HepG2 (cell line): ENCODE measurements at regions not wholly inside any gene's neighbourhood (a gene's known extent, or its start where the extent isn't known, plus 50 kb on each side); places are given as distances from the start of the nearest gene placed in this dataset.

Experiments
- ATAC-seq: fragments of 200-7000 bp; cut with Tn5 transposase; 3 replicates; pipeline ENCODE4 v1.9.1; 2020; ENCODE audit warnings: mild to moderate bottlenecking, moderate library complexity
- BruUV-seq: library from RNA; stranded (reverse); fragments of 400-500 nt; replicated peaks from 2 replicates; lab custom pipeline; 2021; lab: Mats Ljungman, UMichigan
- CTCF ChIA-PET: fragments of 300-600 bp; formaldehyde crosslinking; extraction: SDS; loops from one replicate; lab custom pipeline; 2021; ENCODE audit warnings: low total read pairs, inconsistent platforms, low intra/inter-chr PET ratio; lab: Yijun Ruan, JAX
- POLR2A ChIA-PET: fragments of 350-600 bp; sonication (Branson Sonifier 250); formaldehyde crosslinking; loops from one replicate; lab custom pipeline; 2020; ENCODE audit warnings: antibody characterized with exemption, inconsistent platforms; lab: Yijun Ruan, JAX
- DNase-seq: peaks from one replicate; pipeline ENCODE4 v3.0.0-alpha.2; 2015; ENCODE audit warnings: low spot score
- FAIRE-seq: peaks from 3 replicates; lab custom pipeline; 2011; peaks lifted over from hg19 to GRCh38; lab: Jason Lieb, UNC
- H2AFZ ChIP-seq: one replicate; pipeline ENCODE4 v1.6.1; 2011; ENCODE audit warnings: low read length, inconsistent platforms
- H3K27ac ChIP-seq: fragments of 300-600 bp; 3 replicates; pipeline ENCODE4 v1.8.0; 2011; ENCODE audit warnings: mixed run types, mild to moderate bottlenecking, mixed read lengths, low read length, inconsistent platforms; ENCODE audit not compliant: insufficient read depth; ENCODE audit errors: extremely low read length
- H3K27me3 ChIP-seq, 2 experiments: fragments of 200-600 bp in 1 of 2; 2 replicates in 1 of 2; 3 replicates in 1 of 2; pipeline versions ENCODE4 v1.6.0 to v1.8.0; 2011; ENCODE audit warnings: low read length in 2 of 2, mild to moderate bottlenecking in 2 of 2, moderate library complexity in 2 of 2, inconsistent platforms in 1 of 2; ENCODE audit not compliant: insufficient read depth in 2 of 2, control insufficient read depth in 1 of 2
- H3K36me3 ChIP-seq, 2 experiments: fragments of 200-600 bp in 1 of 2; replicated peaks in 1 of 2; 2 replicates in 1 of 2; 3 replicates in 1 of 2; pipeline versions ENCODE4 v1.5.1 to v1.8.0; 2011; ENCODE audit warnings: low read length in 2 of 2, inconsistent platforms in 1 of 2; ENCODE audit not compliant: insufficient read depth in 2 of 2, control insufficient read depth in 1 of 2
- H3K4me1 ChIP-seq: 2 replicates; pipeline ENCODE4 v1.5.1; 2012; ENCODE audit warnings: low read length, inconsistent platforms; ENCODE audit not compliant: insufficient read depth
- H3K4me2 ChIP-seq: 2 replicates; pipeline ENCODE4 v1.6.0; 2011; ENCODE audit warnings: low read depth, low read length, inconsistent platforms
- H3K4me3 ChIP-seq, 3 experiments: fragments of 200-600 bp in 1 of 3; sonication (generic), shearing (Covaris generic) in 1 of 3; replicated peaks in 1 of 3; 2 replicates each; pipeline ENCODE4 v1.5.1; 2011 to 2016; ENCODE audit warnings: low read length in 3 of 3, inconsistent platforms in 2 of 3, low read depth in 2 of 3, mild to moderate bottlenecking in 2 of 3, control low read depth in 1 of 3, mixed read lengths in 1 of 3; ENCODE audit not compliant: insufficient read depth in 1 of 3
- H3K79me2 ChIP-seq: one replicate; pipeline ENCODE4 v1.6.1; 2011; ENCODE audit warnings: low read length, inconsistent platforms; ENCODE audit not compliant: insufficient read depth
- H3K9ac ChIP-seq: 2 replicates; pipeline ENCODE4 v1.6.0; 2011; ENCODE audit warnings: mild to moderate bottlenecking, low read depth, low read length, inconsistent platforms; ENCODE audit not compliant: insufficient read depth
- H3K9me3 ChIP-seq: 2 replicates; pipeline ENCODE4 v1.5.1; 2012; ENCODE audit warnings: mild to moderate bottlenecking, low read length
- H4K20me1 ChIP-seq: 2 replicates; pipeline ENCODE4 v1.6.0; 2011; ENCODE audit warnings: inconsistent platforms, mild to moderate bottlenecking, low read length, moderate library complexity; ENCODE audit not compliant: insufficient read depth
- BHLHE40 ChIP-seq: IDR thresholded peaks from 2 replicates; pipeline ENCODE4 v1.6.1; 2011; ENCODE audit warnings: low read length, improper control_type of control experiment
- CBX1 ChIP-seq: IDR thresholded peaks from one replicate; pipeline ENCODE4 v1.6.1; 2016; ENCODE audit warnings: antibody characterized with exemption, low read depth
- FOSL2 ChIP-seq: sonication (generic); formaldehyde crosslinking; IDR thresholded peaks from 2 replicates; pipeline ENCODE4 v1.4.0; 2020; ENCODE audit warnings: missing genetic modification reagents
- HMGA1 ChIP-seq: sonication (generic); formaldehyde crosslinking; conservative IDR thresholded peaks from 2 replicates; pipeline ENCODE4 v1.4.0; 2020; ENCODE audit warnings: missing genetic modification reagents
- KDM4B ChIP-seq: sonication (generic); formaldehyde crosslinking; IDR thresholded peaks from 2 replicates; pipeline ENCODE4 v1.4.0; 2020; ENCODE audit warnings: missing genetic modification reagents
- MTA1 ChIP-seq: sonication (generic); formaldehyde crosslinking; IDR thresholded peaks from 2 replicates; pipeline ENCODE4 v1.4.0; 2020; ENCODE audit warnings: missing genetic modification reagents, mild to moderate bottlenecking, borderline replicate concordance
- MXD4 ChIP-seq: IDR thresholded peaks from 2 replicates; pipeline ENCODE4 v1.6.1; 2016; ENCODE audit warnings: mild to moderate bottlenecking, missing biosample characterization, missing genetic modification reagents
- NR2F2 ChIP-seq: IDR thresholded peaks from 2 replicates; pipeline ENCODE4 v1.6.1; 2012; ENCODE audit warnings: low read depth, inconsistent platforms, borderline replicate concordance
- SPEN ChIP-seq: sonication (generic); formaldehyde crosslinking; IDR thresholded peaks from 2 replicates; pipeline ENCODE4 v1.5.1; 2020; ENCODE audit warnings: low read depth, mild to moderate bottlenecking, missing genetic modification reagents
- ZBTB3 ChIP-seq: sonication (generic); formaldehyde crosslinking; IDR thresholded peaks from 2 replicates; pipeline ENCODE4 v1.4.0; 2020; ENCODE audit warnings: low read depth, mild to moderate bottlenecking, moderate library complexity, missing genetic modification reagents, borderline replicate concordance
- ZFP90 ChIP-seq: sonication (generic); formaldehyde crosslinking; IDR thresholded peaks from 2 replicates; pipeline ENCODE4 v1.8.0; 2022; ENCODE audit warnings: missing genetic modification reagents, mild to moderate bottlenecking, inconsistent platforms, borderline replicate concordance
- ZMYM3 ChIP-seq: sonication (generic); formaldehyde crosslinking; IDR thresholded peaks from 2 replicates; pipeline ENCODE4 v1.5.1; 2020; ENCODE audit warnings: mild to moderate bottlenecking, missing genetic modification reagents
- ZNF143 ChIP-seq: sonication (generic); formaldehyde crosslinking; IDR thresholded peaks from 2 replicates; pipeline ENCODE4 v1.4.0; 2020; ENCODE audit warnings: missing genetic modification reagents
- ZNF235 ChIP-seq: sonication (generic); formaldehyde crosslinking; IDR thresholded peaks from 2 replicates; pipeline ENCODE4 v1.8.1; 2023; ENCODE audit warnings: mild to moderate bottlenecking, missing genetic modification reagents, borderline replicate concordance
- ZNF652 ChIP-seq: IDR thresholded peaks from 2 replicates; pipeline ENCODE4 v1.6.1; 2016; ENCODE audit warnings: low read depth, borderline replicate concordance
- WGBS: methylation state at CpG from one replicate; pipeline ENCODE4 v1.1.6; 2017; ENCODE audit warnings: low lambda C conversion rate; 5-methylcytosine and 5-hydroxymethylcytosine counted together
- in situ Hi-C: cut with HindIII; loops from 2 replicates; pipeline ENCODE4 v1.10.0; 2017; ENCODE audit warnings: low pct_unique_long_range_greater_than_20kb; ENCODE audit not compliant: extremely low pct_ligation_motif_present
- intact Hi-C: fragments of 100-400 bp; cut with micrococcal nuclease; formaldehyde crosslinking; loops from one replicate; pipeline ENCODE4 v1.10.0; 2022; ENCODE audit not compliant: unreplicated experiment
- TF ChIP-seq, protein P1 (sequence below): IDR thresholded peaks from 2 replicates; pipeline ENCODE4 v1.6.1; 2016; ENCODE audit warnings: missing compliant biosample characterization, missing genetic modification reagents, borderline replicate concordance
- TF ChIP-seq, protein P2 (sequence below): IDR thresholded peaks from 2 replicates; pipeline ENCODE4 v1.6.1; 2012; ENCODE audit warnings: low read depth, low read length, improper control_type of control experiment
- TF ChIP-seq, protein P3 (sequence below): sonication (generic); formaldehyde crosslinking; IDR thresholded peaks from 2 replicates; pipeline ENCODE4 v1.5.1; 2020; ENCODE audit warnings: mild to moderate bottlenecking, missing genetic modification reagents, moderate library complexity
- TF ChIP-seq, protein P4 (sequence below): sonication (generic); formaldehyde crosslinking; IDR thresholded peaks from 2 replicates; pipeline ENCODE4 v1.8.1; 2022; ENCODE audit warnings: mild to moderate bottlenecking, missing genetic modification reagents

DNA sequence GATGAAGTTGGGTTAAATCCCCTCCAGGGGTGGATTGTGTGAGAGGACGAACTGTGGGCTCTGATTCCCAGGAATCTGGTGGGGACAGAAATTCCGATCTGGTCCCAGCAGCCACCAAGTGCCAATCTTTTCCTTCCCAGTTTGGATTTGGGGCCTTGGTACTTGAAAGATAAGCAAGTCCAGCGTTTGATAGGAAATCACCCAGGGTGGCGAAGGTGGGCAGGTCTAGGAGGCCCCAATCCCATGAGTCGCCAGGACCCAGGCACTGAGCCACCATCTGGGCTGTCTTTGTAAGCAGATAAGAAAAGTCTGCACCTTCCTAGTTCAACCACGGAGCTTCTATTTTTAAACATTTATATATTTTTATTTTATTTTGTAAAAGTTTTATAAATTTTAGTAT, 122.6 kb upstream of the LSM8 start:
- 1% methylated on average over 6 of the region's 6 CpGs for WGBS
- no peak for TF ChIP-seq HMGA1
- TF ChIP-seq, protein P1, sequence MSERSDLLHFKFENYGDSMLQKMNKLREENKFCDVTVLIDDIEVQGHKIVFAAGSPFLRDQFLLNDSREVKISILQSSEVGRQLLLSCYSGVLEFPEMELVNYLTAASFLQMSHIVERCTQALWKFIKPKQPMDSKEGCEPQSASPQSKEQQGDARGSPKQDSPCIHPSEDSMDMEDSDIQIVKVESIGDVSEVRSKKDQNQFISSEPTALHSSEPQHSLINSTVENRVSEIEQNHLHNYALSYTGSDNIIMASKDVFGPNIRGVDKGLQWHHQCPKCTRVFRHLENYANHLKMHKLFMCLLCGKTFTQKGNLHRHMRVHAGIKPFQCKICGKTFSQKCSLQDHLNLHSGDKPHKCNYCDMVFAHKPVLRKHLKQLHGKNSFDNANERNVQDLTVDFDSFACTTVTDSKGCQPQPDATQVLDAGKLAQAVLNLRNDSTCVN (CRISPR knock-in tag) = no peak
- no peak for TF ChIP-seq ZNF235 (CRISPR knock-in tag)
- no peak for TF ChIP-seq ZMYM3 (CRISPR knock-in tag)
- no peak for TF ChIP-seq ZBTB3 (CRISPR knock-in tag)
- TF ChIP-seq ZFP90 (CRISPR knock-in tag) = no peak
- TF ChIP-seq NR2F2 = no peak
- no peak for TF ChIP-seq SPEN (CRISPR knock-in tag)
- TF ChIP-seq, protein P2, sequence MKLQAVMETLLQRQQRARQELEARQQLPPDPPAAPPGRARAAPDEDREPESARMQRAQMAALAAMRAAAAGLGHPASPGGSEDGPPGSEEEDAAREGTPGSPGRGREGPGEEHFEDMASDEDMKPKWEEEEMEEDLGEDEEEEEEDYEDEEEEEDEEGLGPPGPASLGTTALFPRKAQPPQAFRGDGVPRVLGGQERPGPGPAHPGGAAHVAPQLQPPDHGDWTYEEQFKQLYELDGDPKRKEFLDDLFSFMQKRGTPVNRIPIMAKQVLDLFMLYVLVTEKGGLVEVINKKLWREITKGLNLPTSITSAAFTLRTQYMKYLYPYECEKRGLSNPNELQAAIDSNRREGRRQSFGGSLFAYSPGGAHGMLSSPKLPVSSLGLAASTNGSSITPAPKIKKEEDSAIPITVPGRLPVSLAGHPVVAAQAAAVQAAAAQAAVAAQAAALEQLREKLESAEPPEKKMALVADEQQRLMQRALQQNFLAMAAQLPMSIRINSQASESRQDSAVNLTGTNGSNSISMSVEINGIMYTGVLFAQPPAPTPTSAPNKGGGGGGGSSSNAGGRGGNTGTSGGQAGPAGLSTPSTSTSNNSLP = no peak
- TF ChIP-seq CBX1 = no peak
- TF ChIP-seq, protein P3, sequence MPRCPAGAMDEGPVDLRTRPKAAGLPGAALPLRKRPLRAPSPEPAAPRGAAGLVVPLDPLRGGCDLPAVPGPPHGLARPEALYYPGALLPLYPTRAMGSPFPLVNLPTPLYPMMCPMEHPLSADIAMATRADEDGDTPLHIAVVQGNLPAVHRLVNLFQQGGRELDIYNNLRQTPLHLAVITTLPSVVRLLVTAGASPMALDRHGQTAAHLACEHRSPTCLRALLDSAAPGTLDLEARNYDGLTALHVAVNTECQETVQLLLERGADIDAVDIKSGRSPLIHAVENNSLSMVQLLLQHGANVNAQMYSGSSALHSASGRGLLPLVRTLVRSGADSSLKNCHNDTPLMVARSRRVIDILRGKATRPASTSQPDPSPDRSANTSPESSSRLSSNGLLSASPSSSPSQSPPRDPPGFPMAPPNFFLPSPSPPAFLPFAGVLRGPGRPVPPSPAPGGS (CRISPR knock-in tag) = no peak
- TF ChIP-seq MTA1 = no peak
- no peak for TF ChIP-seq ZNF143
- TF ChIP-seq BHLHE40 = no peak
- no peak for TF ChIP-seq ZNF652 (CRISPR knock-in tag)
- TF ChIP-seq FOSL2 (CRISPR knock-in tag) = no peak
- TF ChIP-seq, protein P4, sequence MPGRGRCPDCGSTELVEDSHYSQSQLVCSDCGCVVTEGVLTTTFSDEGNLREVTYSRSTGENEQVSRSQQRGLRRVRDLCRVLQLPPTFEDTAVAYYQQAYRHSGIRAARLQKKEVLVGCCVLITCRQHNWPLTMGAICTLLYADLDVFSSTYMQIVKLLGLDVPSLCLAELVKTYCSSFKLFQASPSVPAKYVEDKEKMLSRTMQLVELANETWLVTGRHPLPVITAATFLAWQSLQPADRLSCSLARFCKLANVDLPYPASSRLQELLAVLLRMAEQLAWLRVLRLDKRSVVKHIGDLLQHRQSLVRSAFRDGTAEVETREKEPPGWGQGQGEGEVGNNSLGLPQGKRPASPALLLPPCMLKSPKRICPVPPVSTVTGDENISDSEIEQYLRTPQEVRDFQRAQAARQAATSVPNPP = no peak
- TF ChIP-seq MXD4 = no peak
- no peak for TF ChIP-seq KDM4B (CRISPR knock-in tag)
- TF ChIP-seq, all 625 proteins: peak for 0
- BruUV-seq = no TSS peak
- Histone ChIP-seq H3K4me3 (no peak overlapping the region), H3K4me1 (no peaks in the 10 kb centered on the region), H2AFZ (no peak overlapping the region), H3K27ac (no peak overlapping the region), H3K4me2 (no peak overlapping the region), H3K79me2 (no peaks in the 10 kb centered on the region), H3K9ac (no peak overlapping the region), H4K20me1 (no peaks in the 10 kb centered on the region), H3K36me3 (no peaks in the 10 kb centered on the region), H3K27me3 (no peaks in the 10 kb centered on the region), H3K9me3 (no peaks in the 10 kb centered on the region)
- FAIRE-seq (no peak), DNase-seq (no peak), ATAC-seq (no peak)
- intact Hi-C loops = no loop called here
- in situ Hi-C loops = no loop called here
- ChIA-PET POLR2A (no interaction called here), CTCF (no interaction called here)
